Sigmoid colon (tissue), 4 donors: ENCODE measurements at regions not wholly inside any gene's neighbourhood (a gene's known extent, or its start where the extent isn't known, plus 50 kb on each side); places are given as distances from the start of the nearest gene placed in this dataset.

Experiments
- CTCF ChIP-seq, 4 experiments: fragments of 450-650 bp in 3 of 4; fragments of 200-600 bp in 1 of 4; IDR thresholded peaks; one replicate each; pipeline ENCODE4 v1.5.1; 2016 to 2019; ENCODE audit warnings: antibody characterized with exemption in 4 of 4, mild to moderate bottlenecking in 3 of 4, moderate library complexity in 2 of 4
- EP300 ChIP-seq, 4 donors: sonication (generic); formaldehyde crosslinking; IDR thresholded peaks; one replicate each; pipeline ENCODE4 v1.6.1; 2017; ENCODE audit warnings: antibody characterized with exemption in 4 of 4
- POLR2A ChIP-seq, 2 donors: fragments of 450-650 bp; IDR thresholded peaks; one replicate each; pipeline ENCODE4 v1.6.1; 2016; ENCODE audit warnings: antibody characterized with exemption in 2 of 2, mild to moderate bottlenecking in 2 of 2, moderate library complexity in 2 of 2
- POLR2AphosphoS5 ChIP-seq, 4 donors: sonication (generic); formaldehyde crosslinking; IDR thresholded peaks; one replicate each; pipeline ENCODE4 v1.6.1; 2017; ENCODE audit warnings: antibody characterized with exemption in 4 of 4

DNA sequence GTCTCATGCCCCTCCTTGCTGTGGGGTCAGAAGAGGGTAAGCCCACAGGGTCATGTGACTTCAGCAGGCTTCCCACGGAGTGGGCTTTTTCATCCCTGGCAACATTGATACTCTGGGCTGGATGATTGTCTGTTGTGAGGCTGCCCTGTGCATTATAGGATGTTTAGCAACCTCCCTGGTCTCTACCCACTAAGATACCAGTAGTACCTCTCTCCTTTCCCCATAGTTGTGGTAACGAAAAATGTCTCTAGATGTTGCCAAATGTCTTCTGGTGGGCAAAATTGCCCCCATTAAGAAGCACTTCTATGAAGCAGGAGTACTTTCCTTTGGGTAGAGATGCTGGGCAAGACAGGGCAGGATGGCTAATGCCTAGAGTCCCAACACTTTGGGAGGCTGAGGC, 232.5 kb upstream of the ZNF217 start:
- TF ChIP-seq CTCF (IDR thresholded peaks at IDR 0.05) (no peak), POLR2AphosphoS5 (IDR thresholded peaks at IDR 0.05) (no peak), EP300 (IDR thresholded peaks at IDR 0.05) (no peak), POLR2A (IDR thresholded peaks at IDR 0.05) (no peak)
